Urothelium cell line (cell line): ENCODE measurements at regions not wholly inside any gene's neighbourhood (a gene's known extent, or its start where the extent isn't known, plus 50 kb on each side); places are given as distances from the start of the nearest gene placed in this dataset.
"Not testable (repeated sequence)": the region's sequence is repeated elsewhere in the genome, so short reads cannot be mapped to it uniquely, and the experiment has no call there.

ENCODE experiments used
- DNase-seq: peaks from one replicate; pipeline ENCODE4 v3.0.0; 2011; ENCODE audit warnings: low spot score, mixed read lengths
- FAIRE-seq: peaks from 2 replicates; lab custom pipeline; 2011; peaks lifted over from hg19 to GRCh38; lab: Jason Lieb, UNC

GRCh38 chr6:130547723-130548122 is 181.9 kb downstream of the TMEM200A start:
- FAIRE-seq: no peak
- DNase-seq: no peak

- no peak for FAIRE-seq
- no peak for DNase-seq
These were observed 191.8 kb downstream of the TMEM200A start for GRCh38 chr6:130557481-130558112.

GRCh38 chr6:130558131-130558530 is 192.3 kb downstream of the TMEM200A start:
- DNase-seq: no peak
- no peak for FAIRE-seq

- FAIRE-seq: no peak
- DNase-seq: no peak
These were observed 193.3 kb downstream of the TMEM200A start for GRCh38 chr6:130559166-130559565.

DNA sequence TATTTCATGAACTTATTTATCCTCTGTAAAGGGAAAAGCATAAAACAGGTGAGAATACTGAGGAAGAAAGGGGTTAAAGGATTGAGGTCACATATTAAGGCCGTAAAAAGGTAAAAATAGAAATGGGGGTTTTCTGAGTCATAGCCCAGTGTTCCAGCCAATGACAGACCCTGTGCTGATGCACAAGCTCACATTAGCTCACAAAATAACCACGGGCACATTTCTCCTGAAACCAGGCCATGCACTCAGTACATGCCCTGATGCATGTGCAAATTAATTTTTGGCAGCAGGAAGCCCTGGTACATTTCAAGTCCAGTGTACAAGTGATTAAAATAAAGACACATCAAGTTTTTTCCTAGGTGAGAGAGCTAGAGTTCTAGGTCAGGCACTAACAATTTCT is 194.4 kb downstream of the TMEM200A start:
- no peak for FAIRE-seq
- peak; percentile 29 for DNase-seq

GRCh38 chr6:130561159-130561558 is 195.3 kb downstream of the TMEM200A start:
- not testable (repeated sequence) for DNase-seq, FAIRE-seq

GRCh38 chr6:130565696-130566095 is 199.9 kb downstream of the TMEM200A start:
- no peak for DNase-seq
- no peak for FAIRE-seq

- DNase-seq (no peak), FAIRE-seq (no peak)
These were observed 208.3 kb downstream of the TMEM200A start for GRCh38 chr6:130574146-130574545.

- FAIRE-seq (no peak), DNase-seq (no peak)
These were observed 209.7 kb downstream of the TMEM200A start for GRCh38 chr6:130575557-130575956.

DNA sequence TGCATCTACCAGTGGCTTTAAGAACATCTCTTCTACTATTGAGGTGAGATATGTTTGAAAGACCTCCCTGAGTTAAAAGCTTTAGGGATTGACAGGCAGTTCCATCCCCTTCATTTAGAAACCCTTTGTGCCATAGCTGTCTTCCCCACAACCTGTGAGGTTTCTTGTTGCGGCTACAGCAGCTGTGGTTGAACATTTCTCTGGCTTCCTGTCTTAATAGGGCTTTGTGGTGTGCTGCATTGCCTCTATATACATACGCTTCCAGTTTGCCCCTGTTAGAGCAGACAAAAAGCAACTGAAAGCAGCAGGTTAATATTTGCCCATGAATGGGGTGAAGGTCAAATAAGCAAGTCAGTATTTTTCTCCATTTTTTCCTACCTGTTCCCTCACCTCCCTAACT is 210.2 kb downstream of the TMEM200A start:
- FAIRE-seq: no peak
- no peak for DNase-seq

- DNase-seq (no peak), FAIRE-seq (no peak)
These were observed 211.5 kb downstream of the TMEM200A start for GRCh38 chr6:130577178-130577919.

GRCh38 chr6:130578713-130579112 is 212.9 kb downstream of the TMEM200A start:
- DNase-seq: no peak
- FAIRE-seq: no peak

GRCh38 chr6:130583268-130583667 is 217.5 kb downstream of the TMEM200A start:
- no peak for DNase-seq
- FAIRE-seq: no peak

GRCh38 chr6:130585587-130585986 is 219.8 kb downstream of the TMEM200A start:
- FAIRE-seq: no peak
- no peak for DNase-seq

DNA sequence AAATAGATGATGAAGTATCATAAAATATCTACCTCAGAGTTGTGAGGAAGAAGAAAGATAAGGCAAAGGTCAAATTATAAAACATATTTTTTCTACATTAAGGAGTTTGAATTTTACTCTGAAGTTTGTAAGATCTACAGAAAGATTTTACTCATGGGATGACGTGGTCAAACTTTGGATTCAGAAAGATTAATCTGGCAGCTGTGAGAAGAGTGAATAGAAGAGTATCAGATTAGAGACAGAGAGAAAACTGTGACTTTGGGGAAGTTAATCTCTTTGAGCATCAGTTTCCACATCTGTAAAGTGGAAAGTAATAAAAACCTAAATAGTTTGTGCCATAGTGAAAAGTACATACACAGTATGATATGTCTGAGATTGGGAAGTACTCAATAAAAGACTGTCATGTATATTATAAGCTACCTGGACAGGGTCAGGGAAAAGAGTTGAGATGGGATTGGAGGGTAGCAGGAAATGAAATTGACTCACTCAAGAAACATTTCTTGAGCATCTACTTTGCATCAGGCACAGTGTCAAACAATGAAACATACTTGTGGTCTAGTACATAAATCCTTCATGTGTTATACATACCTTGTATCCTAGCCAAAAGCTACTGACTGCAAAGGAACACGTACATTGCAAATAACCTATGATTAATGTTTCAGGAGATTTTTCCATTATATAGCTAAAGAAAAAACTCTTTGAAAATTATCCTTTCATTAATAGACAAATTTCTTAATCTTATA is 222.1 kb downstream of the TMEM200A start:
- FAIRE-seq: no peak
- peak; percentile 26 for DNase-seq

DNA sequence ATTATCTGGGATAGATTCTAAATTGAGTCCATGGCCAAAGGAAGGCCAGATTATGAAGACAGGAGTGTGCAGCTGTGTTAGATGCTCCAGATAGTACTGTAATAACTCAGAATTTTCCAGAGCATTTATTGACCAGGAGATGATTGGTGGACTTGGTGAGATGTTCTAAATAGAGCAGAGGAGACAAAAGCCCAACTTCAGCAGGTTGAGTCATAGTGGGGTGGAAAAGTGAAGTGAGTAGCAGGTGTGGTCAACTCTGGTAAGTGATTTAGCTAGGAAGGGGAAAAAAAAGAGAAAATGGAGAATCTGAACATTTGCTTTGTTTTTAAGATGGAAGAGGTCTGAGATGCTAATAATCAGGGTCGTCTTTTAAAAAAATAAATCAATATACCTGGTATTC is 227.4 kb downstream of the TMEM200A start:
- no peak for DNase-seq
- no peak for FAIRE-seq

- FAIRE-seq (no peak), DNase-seq (no peak)
These were observed 228.1 kb downstream of the TMEM200A start for GRCh38 chr6:130593948-130594347.

DNA sequence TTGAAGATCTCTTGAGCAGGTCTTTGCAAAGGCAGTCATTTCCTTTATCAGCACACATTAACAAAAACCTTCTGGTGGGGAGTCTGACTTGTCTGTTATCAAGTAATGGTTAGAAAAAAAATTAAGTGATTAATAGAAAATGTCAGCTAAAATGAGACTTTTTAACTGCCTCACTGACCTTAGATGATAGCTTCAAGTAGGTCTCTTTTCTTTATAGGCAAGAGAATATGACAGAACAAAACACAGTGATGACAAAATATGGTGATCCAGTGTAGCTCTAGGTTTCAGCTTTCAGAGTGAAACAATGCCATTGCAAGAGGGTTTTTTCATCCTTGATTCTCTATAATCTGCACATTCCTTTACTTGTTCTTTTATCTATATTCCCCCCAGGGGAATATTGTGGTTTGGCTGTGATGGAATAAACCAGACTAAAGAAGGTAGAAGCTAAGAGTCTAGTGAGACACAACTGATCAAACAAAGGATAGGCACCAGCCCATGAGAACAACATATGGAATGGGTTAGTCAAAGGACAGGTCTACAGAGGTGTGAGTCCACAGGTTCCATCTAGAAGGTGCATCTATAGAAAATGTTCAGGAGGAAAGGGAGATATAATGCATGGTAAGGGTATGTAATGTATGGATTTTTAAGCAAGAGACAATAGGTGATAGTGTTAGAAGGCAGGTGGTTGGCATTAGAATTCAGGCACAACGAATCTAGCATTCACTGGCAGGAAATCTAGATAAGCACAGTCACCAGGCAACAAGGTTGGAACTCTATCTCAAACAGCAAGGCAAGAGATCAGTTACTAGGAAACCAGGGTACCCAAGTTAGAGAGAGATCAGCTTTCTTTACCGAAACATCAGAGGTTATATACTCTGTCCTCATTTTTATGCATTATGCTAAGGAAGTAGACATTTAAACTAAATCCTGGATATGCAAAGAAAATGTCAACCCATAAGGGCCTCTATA is 228.9 kb upstream of the SMLR1 start:
- FAIRE-seq (no peak), DNase-seq (no peak)

GRCh38 chr6:130600880-130601341 is 226.3 kb upstream of the SMLR1 start:
- FAIRE-seq (no peak), DNase-seq (peak; percentile 10)

GRCh38 chr6:130602151-130602770 is 224.9 kb upstream of the SMLR1 start:
- FAIRE-seq: no peak
- peak; percentile 85 for DNase-seq
